ENCODE measurements at regions not wholly inside any gene's neighbourhood (a gene's known extent, or its start where the extent isn't known, plus 50 kb on each side); places are given as distances from the start of the nearest gene placed in this dataset.

DNA sequence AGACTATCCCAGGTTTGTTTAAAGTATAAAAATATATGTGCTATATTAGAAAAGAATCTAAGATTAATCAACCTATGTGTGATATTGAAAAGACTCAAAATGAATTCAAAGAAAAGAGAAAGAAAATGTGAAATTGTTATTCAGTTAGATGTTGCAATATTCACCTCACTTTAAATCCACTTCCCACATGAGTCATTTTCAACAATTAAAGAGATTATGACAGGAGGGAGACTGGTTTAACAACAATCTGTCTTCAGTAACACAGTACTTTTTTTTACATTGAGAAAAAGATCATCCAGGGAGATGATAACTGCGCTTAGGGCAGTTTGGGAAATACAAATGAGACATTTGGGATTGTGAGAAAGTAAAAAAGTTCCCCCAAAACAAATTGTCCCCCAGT lies 1246.2 kb downstream of the SLITRK1 start:
- Histone ChIP-seq H3K27me3 (no peaks in the 10 kb centered on the region), H3K4me3 (no peak overlapping the region), H3K9me3 (no peaks in the 10 kb centered on the region), H3K4me1 (no peaks in the 10 kb centered on the region), H3K36me3 (no peaks in the 10 kb centered on the region), H3K27ac (no peak overlapping the region)
- no peak for DNase-seq (ENCODE audit: low spot score)
- TF ChIP-seq, protein P1, sequence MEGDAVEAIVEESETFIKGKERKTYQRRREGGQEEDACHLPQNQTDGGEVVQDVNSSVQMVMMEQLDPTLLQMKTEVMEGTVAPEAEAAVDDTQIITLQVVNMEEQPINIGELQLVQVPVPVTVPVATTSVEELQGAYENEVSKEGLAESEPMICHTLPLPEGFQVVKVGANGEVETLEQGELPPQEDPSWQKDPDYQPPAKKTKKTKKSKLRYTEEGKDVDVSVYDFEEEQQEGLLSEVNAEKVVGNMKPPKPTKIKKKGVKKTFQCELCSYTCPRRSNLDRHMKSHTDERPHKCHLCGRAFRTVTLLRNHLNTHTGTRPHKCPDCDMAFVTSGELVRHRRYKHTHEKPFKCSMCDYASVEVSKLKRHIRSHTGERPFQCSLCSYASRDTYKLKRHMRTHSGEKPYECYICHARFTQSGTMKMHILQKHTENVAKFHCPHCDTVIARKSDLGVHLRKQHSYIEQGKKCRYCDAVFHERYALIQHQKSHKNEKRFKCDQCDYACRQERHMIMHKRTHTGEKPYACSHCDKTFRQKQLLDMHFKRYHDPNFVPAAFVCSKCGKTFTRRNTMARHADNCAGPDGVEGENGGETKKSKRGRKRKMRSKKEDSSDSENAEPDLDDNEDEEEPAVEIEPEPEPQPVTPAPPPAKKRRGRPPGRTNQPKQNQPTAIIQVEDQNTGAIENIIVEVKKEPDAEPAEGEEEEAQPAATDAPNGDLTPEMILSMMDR (IDR thresholded peaks at IDR 0.05), result no peak

DNA sequence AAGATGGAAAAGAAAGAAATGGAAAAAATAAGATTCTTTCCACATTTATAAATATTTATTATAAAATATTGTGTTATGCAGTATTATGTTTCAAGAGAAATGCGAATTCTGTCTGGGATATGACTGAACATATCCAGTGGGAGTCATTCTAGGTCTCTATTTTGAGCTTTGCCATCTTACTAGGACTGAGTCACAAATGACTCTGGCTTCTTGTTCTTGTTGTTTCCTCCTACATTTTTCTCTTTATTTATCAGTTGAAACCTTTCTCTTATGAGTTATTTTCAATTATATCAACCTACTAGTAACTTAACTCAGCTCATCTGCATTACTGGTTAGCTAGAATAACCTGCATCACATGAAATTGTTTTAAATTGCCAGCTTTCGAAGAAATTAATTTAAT lies 1247.3 kb downstream of the SLITRK1 start:
- Histone ChIP-seq H3K4me1 (no peaks in the 10 kb centered on the region), H3K27me3 (no peaks in the 10 kb centered on the region), H3K4me3 (no peak overlapping the region), H3K27ac (no peak overlapping the region), H3K9me3 (no peaks in the 10 kb centered on the region), H3K36me3 (no peaks in the 10 kb centered on the region)
- TF ChIP-seq, protein P1 (IDR thresholded peaks at IDR 0.05), result no peak
- DNase-seq (ENCODE audit: low spot score), result no peak

DNA sequence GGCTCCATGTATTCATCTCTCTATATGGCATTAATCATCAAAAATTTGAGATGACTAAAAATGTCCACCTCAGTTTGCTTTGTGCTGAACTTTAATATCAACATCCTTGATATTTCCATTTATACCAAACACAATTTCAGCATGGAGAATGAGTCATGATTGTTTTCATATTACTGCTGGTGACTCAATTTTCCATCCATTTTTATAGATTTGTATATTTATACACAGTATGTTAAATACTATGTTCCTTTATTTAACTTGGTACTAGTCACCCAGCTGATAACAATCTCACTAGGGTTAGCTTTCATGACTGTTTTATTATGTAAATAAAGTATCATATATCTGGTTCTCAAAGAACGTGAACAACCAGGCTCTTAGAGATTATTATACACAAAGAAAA lies 1255.1 kb downstream of the SLITRK1 start:
- H3K36me3 ChIP-seq, result no peaks in the 10 kb centered on the region
- no peak for DNase-seq (ENCODE audit: low spot score)
- no peaks in the 10 kb centered on the region for H3K4me1 ChIP-seq
- no peak overlapping the region for H3K4me3 ChIP-seq
- TF ChIP-seq, protein P1 (IDR thresholded peaks at IDR 0.05), result no peak
- no peaks in the 10 kb centered on the region for H3K9me3 ChIP-seq
- H3K27ac ChIP-seq, result no peak overlapping the region
- no peaks in the 10 kb centered on the region for H3K27me3 ChIP-seq

DNA sequence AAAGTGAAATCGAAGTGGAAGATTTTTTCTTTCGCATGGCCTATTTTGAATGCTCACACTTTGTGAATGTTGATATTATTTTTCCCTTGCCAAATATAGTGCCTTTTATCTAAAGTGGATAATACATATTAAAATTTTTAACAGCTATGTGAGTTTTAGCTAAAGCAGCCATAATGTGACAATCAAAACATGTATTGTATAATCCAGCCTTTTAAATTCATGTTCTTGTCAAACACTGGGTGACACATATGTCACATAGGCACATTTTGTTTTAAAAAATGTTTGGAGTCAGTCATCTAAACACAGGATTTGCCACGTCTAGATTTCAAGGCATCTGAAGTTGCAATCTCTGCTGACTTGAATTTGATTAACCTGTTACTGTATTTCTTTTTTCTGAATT lies 1256.6 kb downstream of the SLITRK1 start:
- H3K27me3 ChIP-seq, result no peaks in the 10 kb centered on the region
- H3K36me3 ChIP-seq, result no peaks in the 10 kb centered on the region
- no peaks in the 10 kb centered on the region for H3K9me3 ChIP-seq
- H3K27ac ChIP-seq, result no peak overlapping the region
- H3K4me1 ChIP-seq, result no peaks in the 10 kb centered on the region
- TF ChIP-seq, protein P1 (IDR thresholded peaks at IDR 0.05), result no peak
- H3K4me3 ChIP-seq, result no peak overlapping the region
- DNase-seq (ENCODE audit: low spot score), result no peak

DNA sequence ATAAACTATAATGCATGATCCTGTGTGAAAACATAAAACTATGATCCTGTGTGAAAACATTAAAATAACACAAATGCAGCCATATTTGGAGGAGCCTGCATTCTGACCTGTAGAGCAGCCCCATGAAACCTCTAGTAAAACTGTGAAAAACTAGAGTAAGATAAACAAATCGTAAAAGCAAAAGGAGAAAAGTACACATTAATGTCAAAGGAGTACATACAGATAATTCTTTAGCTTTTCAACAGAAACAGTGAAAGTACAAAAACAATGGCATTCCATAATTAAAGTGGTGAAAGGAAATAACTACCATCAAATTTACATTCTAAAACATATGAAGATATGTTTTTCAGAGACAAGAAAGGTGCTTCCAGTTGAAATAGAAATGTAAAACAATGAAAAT lies 1267.2 kb downstream of the SLITRK1 start:
- TF ChIP-seq, protein P1 (IDR thresholded peaks at IDR 0.05), result no peak
- no peak for DNase-seq (ENCODE audit: low spot score)

DNA sequence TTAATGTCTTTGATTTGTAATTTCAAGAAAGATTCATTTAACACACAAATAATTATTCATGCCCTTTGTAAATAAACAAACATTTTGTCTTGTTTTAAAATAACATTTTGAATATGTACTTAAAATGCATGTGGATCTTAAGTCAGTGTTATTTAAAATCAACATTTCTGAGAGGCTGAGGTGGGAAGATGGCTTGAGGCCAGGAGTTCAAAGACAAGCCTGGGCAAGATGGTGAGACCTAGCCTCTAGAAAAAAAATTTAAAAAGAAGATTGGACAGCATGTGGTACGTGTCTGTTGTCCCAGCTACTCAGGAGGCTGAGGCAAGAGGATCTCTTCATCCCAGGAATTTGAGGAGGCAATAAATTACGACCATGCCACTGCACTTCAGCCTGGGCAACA lies 1268.2 kb downstream of the SLITRK1 start:
- TF ChIP-seq, protein P1 (IDR thresholded peaks at IDR 0.05), result no peak
- H3K4me1 ChIP-seq, result no peaks in the 10 kb centered on the region
- no peak for DNase-seq (ENCODE audit: low spot score)
- no peaks in the 10 kb centered on the region for H3K9me3 ChIP-seq
- H3K36me3 ChIP-seq, result no peaks in the 10 kb centered on the region
- no peak overlapping the region for H3K27ac ChIP-seq
- H3K27me3 ChIP-seq, result no peaks in the 10 kb centered on the region
- no peak overlapping the region for H3K4me3 ChIP-seq

More for the DNA sequence above, 1267.2 kb downstream of the SLITRK1 start:
- Histone ChIP-seq H3K36me3 (no peaks in the 10 kb centered on the region), H3K9me3 (no peaks in the 10 kb centered on the region), H3K27me3 (no peaks in the 10 kb centered on the region), H3K4me1 (no peaks in the 10 kb centered on the region), H3K27ac (no peak overlapping the region), H3K4me3 (no peak overlapping the region)
